Cardiac muscle cell (in vitro differentiated cells and primary cell): ENCODE measurements at regions not wholly inside any gene's neighbourhood (a gene's known extent, or its start where the extent isn't known, plus 50 kb on each side); places are given as distances from the start of the nearest gene placed in this dataset.

Experiments
- DNase-seq, 2 donors: peaks; one replicate each; pipeline versions ENCODE4 v3.0.0 to v3.0.0-alpha.2; 2010 to 2017; ENCODE audit warnings: low read depth in 1 of 2, low spot score in 1 of 2
- H3K27ac ChIP-seq: fragments of 200-600 bp; sonication (generic); 2 replicates; pipeline ENCODE4 v1.5.1; 2016
- H3K27me3 ChIP-seq: fragments of 200-600 bp; sonication (generic); 2 replicates; pipeline ENCODE4 v1.6.0; 2016; ENCODE audit warnings: control low read depth
- H3K36me3 ChIP-seq: fragments of 200-600 bp; sonication (generic); 2 replicates; pipeline ENCODE4 v1.5.1; 2016; ENCODE audit warnings: control low read depth
- H3K4me1 ChIP-seq: fragments of 200-600 bp; sonication (generic); 2 replicates; pipeline ENCODE4 v1.8.1; 2017; ENCODE audit warnings: low read depth, mild to moderate bottlenecking, mixed run types
- H3K4me3 ChIP-seq: fragments of 200-600 bp; sonication (generic); 2 replicates; pipeline ENCODE4 v1.5.1; 2016; ENCODE audit warnings: mild to moderate bottlenecking
- H3K9me3 ChIP-seq: fragments of 200-600 bp; sonication (generic); 2 replicates; pipeline ENCODE4 v1.5.1; 2017; ENCODE audit warnings: low read depth, mild to moderate bottlenecking, control low read depth
- TF ChIP-seq, protein P1 (sequence below): IDR thresholded peaks from 2 replicates; pipeline ENCODE4 v1.5.1; 2012; ENCODE audit warnings: low read depth, mild to moderate bottlenecking, low read length

DNA sequence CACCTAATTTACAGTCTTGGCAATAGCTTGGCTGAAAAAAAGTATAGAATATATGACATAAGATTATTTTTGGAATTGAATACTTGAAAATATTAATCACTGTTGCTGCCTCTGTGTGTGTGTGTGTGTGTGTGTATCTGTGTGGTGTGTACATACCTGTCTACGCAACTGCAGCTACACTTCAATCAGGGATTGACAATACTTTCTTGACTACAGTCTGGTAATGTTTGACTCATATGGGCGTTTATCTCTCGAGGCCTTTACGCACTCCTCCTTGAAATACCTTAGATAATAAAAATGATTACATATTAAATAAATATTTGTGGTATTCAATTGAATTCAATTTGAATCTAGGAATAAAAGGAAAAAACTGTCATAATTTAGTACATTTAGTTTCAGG lies 565.2 kb downstream of the PCDH18 start:
- Histone ChIP-seq H3K4me3 (no peak overlapping the region), H3K4me1 (no peaks in the 10 kb centered on the region), H3K27ac (no peak overlapping the region), H3K27me3 (no peaks in the 10 kb centered on the region), H3K9me3 (no peaks in the 10 kb centered on the region), H3K36me3 (no peaks in the 10 kb centered on the region)
- TF ChIP-seq, protein P1, sequence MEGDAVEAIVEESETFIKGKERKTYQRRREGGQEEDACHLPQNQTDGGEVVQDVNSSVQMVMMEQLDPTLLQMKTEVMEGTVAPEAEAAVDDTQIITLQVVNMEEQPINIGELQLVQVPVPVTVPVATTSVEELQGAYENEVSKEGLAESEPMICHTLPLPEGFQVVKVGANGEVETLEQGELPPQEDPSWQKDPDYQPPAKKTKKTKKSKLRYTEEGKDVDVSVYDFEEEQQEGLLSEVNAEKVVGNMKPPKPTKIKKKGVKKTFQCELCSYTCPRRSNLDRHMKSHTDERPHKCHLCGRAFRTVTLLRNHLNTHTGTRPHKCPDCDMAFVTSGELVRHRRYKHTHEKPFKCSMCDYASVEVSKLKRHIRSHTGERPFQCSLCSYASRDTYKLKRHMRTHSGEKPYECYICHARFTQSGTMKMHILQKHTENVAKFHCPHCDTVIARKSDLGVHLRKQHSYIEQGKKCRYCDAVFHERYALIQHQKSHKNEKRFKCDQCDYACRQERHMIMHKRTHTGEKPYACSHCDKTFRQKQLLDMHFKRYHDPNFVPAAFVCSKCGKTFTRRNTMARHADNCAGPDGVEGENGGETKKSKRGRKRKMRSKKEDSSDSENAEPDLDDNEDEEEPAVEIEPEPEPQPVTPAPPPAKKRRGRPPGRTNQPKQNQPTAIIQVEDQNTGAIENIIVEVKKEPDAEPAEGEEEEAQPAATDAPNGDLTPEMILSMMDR = no peak
- DNase-seq = no peak

DNA sequence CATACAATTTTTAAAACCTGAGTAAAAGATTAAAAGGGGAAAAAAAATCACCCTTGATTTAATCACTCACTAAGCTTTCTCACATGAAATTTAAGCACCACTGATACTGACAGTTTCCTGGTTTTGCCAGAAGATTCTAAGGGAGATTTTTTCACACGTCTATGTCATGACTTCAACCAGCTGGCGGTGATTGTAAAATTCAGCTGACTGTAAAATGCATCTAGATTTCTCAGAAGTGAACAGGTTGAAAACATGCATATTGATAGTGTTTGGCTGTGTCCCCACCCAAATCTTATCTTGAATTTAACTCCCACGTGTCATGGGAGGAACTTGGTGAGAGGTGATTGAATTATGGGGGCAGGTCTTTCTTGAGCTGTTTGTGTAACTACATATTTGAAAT lies 566.8 kb downstream of the PCDH18 start:
- TF ChIP-seq, protein P1 = no peak
- DNase-seq = no peak
- Histone ChIP-seq H3K27ac (no peak overlapping the region), H3K4me3 (no peak overlapping the region), H3K36me3 (no peaks in the 10 kb centered on the region), H3K4me1 (no peaks in the 10 kb centered on the region), H3K27me3 (no peaks in the 10 kb centered on the region), H3K9me3 (no peaks in the 10 kb centered on the region)

DNA sequence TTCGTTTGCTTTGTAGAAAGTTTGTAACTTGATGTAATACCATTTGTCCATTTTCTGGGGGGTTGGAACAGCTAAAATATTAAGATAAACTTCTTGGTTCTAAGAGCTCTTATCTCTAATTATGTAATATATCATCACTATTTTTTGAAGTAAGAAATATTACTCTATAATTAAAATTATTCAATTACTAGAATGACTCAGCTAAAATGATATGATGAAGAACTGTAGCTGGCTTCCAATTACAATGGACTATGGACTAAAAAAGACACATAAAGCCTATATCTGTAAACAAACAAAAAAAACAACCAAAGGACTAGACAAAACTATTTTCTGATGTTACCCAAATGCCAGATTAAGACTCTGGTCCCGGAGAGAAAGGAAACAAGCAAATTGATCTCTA lies 569.4 kb downstream of the PCDH18 start:
- Histone ChIP-seq H3K27ac (no peak overlapping the region), H3K9me3 (no peaks in the 10 kb centered on the region), H3K4me1 (no peaks in the 10 kb centered on the region), H3K4me3 (no peak overlapping the region), H3K36me3 (no peaks in the 10 kb centered on the region), H3K27me3 (no peaks in the 10 kb centered on the region)
- TF ChIP-seq, protein P1 = no peak
- DNase-seq = no peak

DNA sequence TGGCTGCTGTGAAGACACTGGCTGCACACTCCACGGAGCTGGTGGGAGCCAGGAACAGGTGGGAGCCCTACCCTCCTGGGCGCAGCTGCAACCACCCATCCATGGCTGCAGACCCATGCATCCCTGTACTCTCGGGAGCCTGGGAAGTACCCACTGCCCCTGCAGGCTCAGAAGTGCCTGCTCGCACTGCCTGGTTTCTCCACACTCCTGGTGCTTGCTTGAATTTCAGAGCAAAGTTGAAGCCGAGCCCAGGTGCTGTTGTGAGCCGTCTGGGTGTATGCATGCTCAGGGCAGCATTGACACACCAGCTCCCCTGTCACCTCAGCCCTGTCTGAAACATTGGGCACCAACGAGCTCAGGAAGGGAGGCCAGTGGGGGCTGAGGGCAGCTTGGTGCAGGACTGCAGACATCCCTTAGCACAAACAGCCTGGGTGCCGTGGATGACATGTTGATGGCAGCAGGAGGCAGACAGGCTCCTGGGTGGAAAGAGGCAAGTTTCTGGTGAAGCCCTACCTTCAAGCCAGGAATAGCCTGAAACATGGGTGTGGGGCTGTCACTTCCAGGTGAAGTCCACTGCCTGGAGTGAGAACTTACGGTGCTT lies 585.9 kb downstream of the PCDH18 start:
- no peaks in the 10 kb centered on the region for H3K9me3 ChIP-seq
- TF ChIP-seq, protein P1 = no peak
- H3K27ac ChIP-seq = no peak overlapping the region
- DNase-seq = no peak
- no peak overlapping the region for H3K4me3 ChIP-seq
- H3K27me3 ChIP-seq = no peaks in the 10 kb centered on the region
- H3K4me1 ChIP-seq = no peaks in the 10 kb centered on the region
- no peaks in the 10 kb centered on the region for H3K36me3 ChIP-seq

DNA sequence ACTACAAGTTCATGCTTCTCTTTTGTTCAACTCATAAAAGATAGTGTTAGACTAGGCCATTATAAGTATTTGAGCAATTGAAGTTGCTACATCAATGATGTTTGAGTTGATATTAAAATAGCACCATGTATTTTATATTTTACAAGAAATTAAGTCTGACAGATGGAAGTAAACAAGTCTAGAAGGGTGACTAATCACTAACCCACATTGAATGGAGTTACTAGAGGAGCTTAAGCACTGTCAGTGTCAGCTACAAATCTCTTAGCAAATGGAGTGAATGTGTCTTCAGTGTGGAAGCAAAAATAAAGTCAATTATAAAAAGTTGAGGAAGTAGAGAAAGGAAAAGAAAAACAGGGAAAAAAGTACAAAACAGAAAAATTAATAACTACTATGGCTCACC lies 592.5 kb downstream of the PCDH18 start:
- no peak for DNase-seq
- Histone ChIP-seq H3K9me3 (no peaks in the 10 kb centered on the region), H3K4me3 (no peak overlapping the region), H3K27me3 (no peaks in the 10 kb centered on the region), H3K4me1 (no peaks in the 10 kb centered on the region), H3K36me3 (no peaks in the 10 kb centered on the region), H3K27ac (no peak overlapping the region)
- TF ChIP-seq, protein P1 = no peak

DNA sequence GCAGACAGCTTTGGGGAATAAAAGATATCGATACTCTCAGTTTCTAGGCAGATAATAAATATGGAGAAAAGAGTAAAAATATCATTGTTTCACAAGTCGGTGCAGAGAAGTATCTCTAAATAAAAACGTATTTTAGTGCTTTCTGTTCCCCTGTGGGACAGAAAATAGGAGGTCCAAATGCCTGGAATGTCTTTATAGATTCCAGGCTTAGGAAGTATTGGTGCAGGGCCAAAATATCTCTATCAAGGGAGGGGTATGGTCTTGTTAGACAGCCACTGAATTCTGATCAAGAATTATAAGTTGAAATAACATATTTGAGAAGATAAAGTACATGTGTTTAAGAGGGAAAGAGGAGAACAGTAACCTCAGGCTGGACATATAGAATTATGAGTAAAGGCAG lies 596.4 kb downstream of the PCDH18 start:
- no peaks in the 10 kb centered on the region for H3K4me1 ChIP-seq
- DNase-seq = no peak
- no peaks in the 10 kb centered on the region for H3K9me3 ChIP-seq
- H3K4me3 ChIP-seq = no peak overlapping the region
- H3K27me3 ChIP-seq = no peaks in the 10 kb centered on the region
- TF ChIP-seq, protein P1 = no peak
- no peak overlapping the region for H3K27ac ChIP-seq
- H3K36me3 ChIP-seq = no peaks in the 10 kb centered on the region
